Mucosa of rectum (tissue), 2 donors: ENCODE measurements at regions not wholly inside any gene's neighbourhood (a gene's known extent, or its start where the extent isn't known, plus 50 kb on each side); places are given as distances from the start of the nearest gene placed in this dataset.

Experiments used
- H3K27ac ChIP-seq, 2 donors: one replicate each; pipeline ENCODE4 v1.7.0; 2013; ENCODE audit warnings: inconsistent platforms in 2 of 2, low read depth in 2 of 2, low read length in 2 of 2
- H3K27me3 ChIP-seq, 2 donors: one replicate each; pipeline ENCODE4 v1.7.0; 2013; ENCODE audit warnings: low read length in 2 of 2; ENCODE audit not compliant: control insufficient read depth in 2 of 2, insufficient read depth in 2 of 2
- H3K36me3 ChIP-seq, 2 donors: one replicate each; pipeline ENCODE4 v1.7.0; 2013; ENCODE audit warnings: low read length in 2 of 2; ENCODE audit not compliant: control insufficient read depth in 2 of 2, insufficient read depth in 2 of 2
- H3K4me1 ChIP-seq, 2 donors: one replicate each; pipeline ENCODE4 v1.7.0; 2013; ENCODE audit warnings: low read length in 2 of 2, mild to moderate bottlenecking in 1 of 2; ENCODE audit not compliant: control insufficient read depth in 2 of 2, insufficient read depth in 2 of 2
- H3K4me3 ChIP-seq, 2 donors: one replicate each; pipeline ENCODE4 v1.7.0; 2013; ENCODE audit warnings: low read length in 2 of 2
- H3K9ac ChIP-seq, 2 donors: one replicate each; pipeline ENCODE4 v1.7.0; 2013; ENCODE audit warnings: low read length in 2 of 2, low read depth in 1 of 2, mild to moderate bottlenecking in 1 of 2
- H3K9me3 ChIP-seq, 2 donors: one replicate each; pipeline ENCODE4 v1.7.0; 2013; ENCODE audit warnings: low read length in 2 of 2; ENCODE audit not compliant: control insufficient read depth in 2 of 2
- donor health status: healthy.
- donor health status: Normal muscosa, but diverticular disease.

- no peaks in the 10 kb centered on the region for H3K4me1 ChIP-seq
- no peaks in the 10 kb centered on the region for H3K9me3 ChIP-seq
- no peaks in the 10 kb centered on the region for H3K27me3 ChIP-seq
- H3K4me3 ChIP-seq: no peak overlapping the region
- no peaks in the 10 kb centered on the region for H3K36me3 ChIP-seq
- no peak overlapping the region for H3K27ac ChIP-seq
- H3K9ac ChIP-seq: no peak overlapping the region
These were observed 160.0 kb upstream of the CCL2 start for GRCh38 chr17:34095106-34095505.

- Histone ChIP-seq H3K9ac (no peak overlapping the region), H3K4me1 (no peaks in the 10 kb centered on the region), H3K27ac (no peak overlapping the region), H3K27me3 (no peaks in the 10 kb centered on the region), H3K36me3 (no peaks in the 10 kb centered on the region), H3K4me3 (no peak overlapping the region), H3K9me3 (no peaks in the 10 kb centered on the region)
These were observed 156.4 kb upstream of the CCL2 start for GRCh38 chr17:34098699-34099098.

DNA sequence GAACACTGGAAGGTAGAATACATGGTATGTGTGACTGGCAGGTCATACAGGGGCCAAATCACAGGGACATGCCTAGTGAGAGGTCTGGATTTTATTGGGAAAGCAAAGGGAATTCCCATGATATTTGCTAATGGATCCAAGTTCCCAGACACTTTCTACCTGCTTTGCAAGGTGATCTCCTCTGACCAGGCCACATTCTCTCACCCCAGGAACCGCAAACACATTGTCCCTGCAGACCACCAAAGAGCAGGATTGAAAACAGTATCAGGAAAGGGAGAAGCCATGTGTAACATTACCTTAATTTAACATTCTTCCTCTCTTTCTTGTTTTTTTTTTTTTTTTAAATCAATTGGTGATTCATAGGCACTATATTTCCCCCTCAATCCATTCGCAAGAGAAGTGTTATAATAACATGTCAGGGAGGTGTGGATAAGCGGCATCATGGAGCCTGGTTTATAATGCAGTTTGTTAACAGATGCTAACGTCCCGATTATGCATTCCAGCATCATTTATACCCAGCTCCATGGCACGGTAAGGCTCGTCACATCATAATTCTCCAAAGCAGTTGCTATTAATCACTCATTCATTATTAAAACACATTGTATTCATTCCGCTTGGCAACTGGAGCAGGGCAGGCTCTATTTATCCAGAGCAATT lies 155.1 kb upstream of the CCL2 start:
- Histone ChIP-seq H3K27ac (no peak overlapping the region), H3K9me3 (no peaks in the 10 kb centered on the region), H3K4me3 (no peak overlapping the region), H3K4me1 (no peaks in the 10 kb centered on the region), H3K27me3 (no peaks in the 10 kb centered on the region), H3K9ac (no peak overlapping the region), H3K36me3 (no peaks in the 10 kb centered on the region)

DNA sequence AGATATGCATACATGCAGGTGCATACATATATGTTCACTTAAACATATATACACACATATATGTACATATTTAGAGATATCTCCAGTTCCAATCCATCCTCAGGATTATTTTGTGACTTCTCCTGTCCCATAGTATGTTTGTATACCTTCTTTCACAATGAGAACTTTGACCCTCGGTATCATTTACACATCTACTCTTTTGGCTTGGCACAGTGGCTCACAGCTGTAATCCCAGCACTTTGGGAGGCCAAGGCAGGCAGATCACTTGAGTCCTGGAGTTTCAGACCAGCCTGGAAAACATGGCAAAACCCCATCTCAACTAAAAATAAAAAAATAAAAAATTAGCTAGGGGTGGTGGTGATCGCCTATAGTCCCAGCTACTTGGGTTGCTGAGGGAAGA lies 148.1 kb upstream of the CCL2 start:
- H3K36me3 ChIP-seq: no peaks in the 10 kb centered on the region
- H3K4me1 ChIP-seq: no peaks in the 10 kb centered on the region
- H3K27me3 ChIP-seq: peaks cover 3 to 4% of the 10 kb centered on the region in 2 donors
- no peaks in the 10 kb centered on the region for H3K9me3 ChIP-seq
- H3K9ac ChIP-seq: no peak overlapping the region
- H3K27ac ChIP-seq: no peak overlapping the region
- H3K4me3 ChIP-seq: no peak overlapping the region

GRCh38 chr17:34110315-34110714 lies 144.8 kb upstream of the CCL2 start:
- Histone ChIP-seq H3K27ac (no peak overlapping the region), H3K27me3 (peaks cover 3 to 4% of the 10 kb centered on the region in 2 donors), H3K9me3 (no peaks in the 10 kb centered on the region), H3K4me3 (no peak overlapping the region), H3K4me1 (no peaks in the 10 kb centered on the region), H3K36me3 (no peaks in the 10 kb centered on the region), H3K9ac (no peak overlapping the region)

DNA sequence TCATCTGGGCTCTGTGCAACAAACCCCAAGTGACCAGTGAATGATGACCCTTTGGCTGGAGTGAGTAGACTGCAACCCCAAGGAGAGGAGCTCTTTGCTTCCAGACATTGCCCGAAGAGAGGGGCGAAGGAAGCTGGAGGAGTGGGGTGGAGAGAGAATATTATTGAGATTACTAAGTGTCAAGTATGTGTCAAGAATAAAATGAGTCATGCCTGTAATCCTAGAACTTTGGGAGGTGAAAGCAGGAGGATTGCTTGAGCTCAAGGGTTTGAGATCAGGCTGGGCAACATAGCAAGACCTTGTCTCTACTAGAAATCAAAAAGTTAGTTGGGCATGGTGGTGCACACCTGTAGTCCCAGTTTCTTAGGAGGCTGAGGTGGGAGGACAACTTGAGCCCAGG lies 142.0 kb upstream of the CCL2 start:
- Histone ChIP-seq H3K27me3 (peaks cover 0 to 3% of the 10 kb centered on the region in 2 donors), H3K9ac (no peak overlapping the region), H3K9me3 (no peaks in the 10 kb centered on the region), H3K36me3 (no peaks in the 10 kb centered on the region), H3K4me1 (no peaks in the 10 kb centered on the region), H3K27ac (no peak overlapping the region), H3K4me3 (no peak overlapping the region)

- H3K4me1 ChIP-seq: no peaks in the 10 kb centered on the region
- no peak overlapping the region for H3K4me3 ChIP-seq
- H3K9ac ChIP-seq: no peak overlapping the region
- H3K9me3 ChIP-seq: no peaks in the 10 kb centered on the region
- peaks cover 0 to 3% of the 10 kb centered on the region in 2 donors for H3K27me3 ChIP-seq
- H3K36me3 ChIP-seq: no peaks in the 10 kb centered on the region
- H3K27ac ChIP-seq: no peak overlapping the region
These were observed 140.9 kb upstream of the CCL2 start for GRCh38 chr17:34114174-34114573.

DNA sequence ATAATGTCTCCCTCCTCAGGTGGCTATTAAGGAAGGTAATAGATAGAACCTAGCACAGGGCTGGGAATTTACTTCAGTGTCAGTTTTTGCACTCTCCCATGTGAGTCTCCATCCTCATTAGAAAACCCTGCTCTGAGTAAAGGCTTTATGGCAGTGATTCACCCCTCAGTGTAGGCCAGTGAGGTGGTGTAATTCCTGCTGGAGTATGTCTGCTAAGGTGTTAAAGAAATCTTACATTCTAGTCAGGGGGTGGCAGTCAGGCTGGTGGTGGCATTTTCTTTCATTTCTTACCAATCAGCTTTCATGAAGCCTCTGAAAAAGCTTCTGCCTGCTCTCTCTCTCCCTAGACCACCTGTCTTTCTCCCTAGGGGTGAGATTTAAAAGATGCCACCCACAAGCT lies 138.8 kb upstream of the CCL2 start:
- Histone ChIP-seq H3K27ac (no peak overlapping the region), H3K27me3 (no peaks in the 10 kb centered on the region), H3K36me3 (no peaks in the 10 kb centered on the region), H3K4me3 (no peak overlapping the region), H3K9ac (no peak overlapping the region), H3K4me1 (no peaks in the 10 kb centered on the region), H3K9me3 (no peaks in the 10 kb centered on the region)

GRCh38 chr17:34117332-34117731 lies 137.8 kb upstream of the CCL2 start:
- Histone ChIP-seq H3K9me3 (no peaks in the 10 kb centered on the region), H3K27me3 (no peaks in the 10 kb centered on the region)

GRCh38 chr17:34117811-34118210 lies 137.3 kb upstream of the CCL2 start:
- no peaks in the 10 kb centered on the region for H3K27me3 ChIP-seq
- H3K9me3 ChIP-seq: no peaks in the 10 kb centered on the region
- no peaks in the 10 kb centered on the region for H3K36me3 ChIP-seq
- no peak overlapping the region for H3K9ac ChIP-seq
- H3K4me1 ChIP-seq: no peaks in the 10 kb centered on the region
- no peak overlapping the region for H3K27ac ChIP-seq
- H3K4me3 ChIP-seq: no peak overlapping the region

More at GRCh38 chr17:34117332-34117731, 137.8 kb upstream of the CCL2 start:
- no peaks in the 10 kb centered on the region for H3K36me3 ChIP-seq
- H3K4me3 ChIP-seq: no peak overlapping the region
- no peak overlapping the region for H3K27ac ChIP-seq
- H3K9ac ChIP-seq: no peak overlapping the region
- no peaks in the 10 kb centered on the region for H3K4me1 ChIP-seq

DNA sequence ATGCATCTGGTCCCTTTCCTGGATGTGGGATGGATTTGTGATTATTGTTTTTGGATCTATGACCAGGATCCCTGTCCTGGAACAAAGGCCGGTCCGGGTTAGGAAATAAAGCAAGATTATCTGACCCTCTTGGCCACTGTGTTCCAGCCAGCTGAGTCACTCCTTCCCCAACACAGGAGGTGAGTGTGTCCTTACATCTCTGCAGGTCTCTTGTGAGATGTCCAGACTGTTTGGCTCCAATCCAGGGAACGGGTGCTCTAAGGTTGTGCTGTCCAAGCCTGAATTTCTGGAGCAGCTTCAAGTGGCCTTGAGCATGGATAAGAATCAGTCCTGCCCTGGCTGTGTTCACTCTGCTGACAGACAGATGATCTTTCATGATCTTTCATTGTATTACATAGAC lies 136.5 kb upstream of the CCL2 start:
- H3K27ac ChIP-seq: no peak overlapping the region

More for the DNA sequence above, 136.5 kb upstream of the CCL2 start:
- Histone ChIP-seq H3K9ac (no peak overlapping the region), H3K4me3 (no peak overlapping the region), H3K4me1 (no peaks in the 10 kb centered on the region), H3K9me3 (no peaks in the 10 kb centered on the region), H3K36me3 (no peaks in the 10 kb centered on the region), H3K27me3 (peaks cover 0 to 2% of the 10 kb centered on the region in 2 donors)
